HEK293 (cell line): ENCODE measurements at regions not wholly inside any gene's neighbourhood (a gene's known extent, or its start where the extent isn't known, plus 50 kb on each side); places are given as distances from the start of the nearest gene placed in this dataset.

ENCODE experiments used
- EGR2 ChIP-seq: fragments of 450-650 bp; formaldehyde crosslinking; IDR thresholded peaks from 2 replicates; pipeline ENCODE4 v1.5.1; 2016; ENCODE audit warnings: low read depth, missing biosample characterization, missing genetic modification characterization
- KLF10 ChIP-seq: fragments of 450-650 bp; IDR thresholded peaks from 2 replicates; pipeline ENCODE4 v1.5.1; 2018; ENCODE audit warnings: missing biosample characterization, mild to moderate bottlenecking, missing genetic modification characterization
- MZF1 ChIP-seq: fragments of 450-650 bp; formaldehyde crosslinking; IDR thresholded peaks from 2 replicates; pipeline ENCODE4 v1.5.1; 2017; ENCODE audit warnings: missing biosample characterization, missing genetic modification characterization, borderline replicate concordance
- SP7 ChIP-seq: fragments of 450-650 bp; formaldehyde crosslinking; IDR thresholded peaks from 2 replicates; pipeline ENCODE4 v1.5.1; 2016; ENCODE audit warnings: missing biosample characterization, missing genetic modification characterization
- ZFP37 ChIP-seq: fragments of 450-650 bp; formaldehyde crosslinking; IDR thresholded peaks from 2 replicates; pipeline ENCODE4 v1.5.1; 2016; ENCODE audit warnings: missing biosample characterization, missing genetic modification characterization
- ZNF274 ChIP-seq, 2 experiments: fragments of 200-500 bp in 1 of 2; fragments of 450-650 bp in 1 of 2; sonication (Bioruptor generic) in 1 of 2; formaldehyde crosslinking in 1 of 2; IDR thresholded peaks; 2 replicates each; pipeline versions ENCODE4 v1.5.1 to v1.6.1; 2014 to 2016; ENCODE audit warnings: borderline replicate concordance in 1 of 2, inconsistent platforms in 1 of 2, low read length in 1 of 2, missing biosample characterization in 1 of 2, missing genetic modification characterization in 1 of 2
- ZNF423 ChIP-seq: fragments of 450-650 bp; formaldehyde crosslinking; IDR thresholded peaks from 2 replicates; pipeline ENCODE4 v1.5.1; 2016; ENCODE audit warnings: missing biosample characterization, missing genetic modification characterization
- ZNF621 ChIP-seq: fragments of 450-650 bp; formaldehyde crosslinking; IDR thresholded peaks from 2 replicates; pipeline ENCODE4 v1.5.1; 2017; ENCODE audit warnings: missing biosample characterization, missing genetic modification characterization
- TF ChIP-seq, protein P1 (sequence below): fragments of 450-650 bp; formaldehyde crosslinking; IDR thresholded peaks from 2 replicates; pipeline ENCODE4 v1.5.1; 2016; ENCODE audit warnings: missing biosample characterization, missing genetic modification characterization, low read depth
- TF ChIP-seq, protein P2 (sequence below): fragments of 450-650 bp; formaldehyde crosslinking; IDR thresholded peaks from 2 replicates; pipeline ENCODE4 v1.5.1; 2016; ENCODE audit warnings: missing biosample characterization, missing genetic modification characterization
- TF ChIP-seq, protein P3 (sequence below): fragments of 450-650 bp; formaldehyde crosslinking; IDR thresholded peaks from 2 replicates; pipeline ENCODE4 v1.5.1; 2016; ENCODE audit warnings: missing biosample characterization, missing genetic modification characterization

- TF ChIP-seq ZNF423 (tag by site-specific recombination) (no peak), MZF1 (no peak), SP7 (no peak), ZNF621 (no peak), ZNF274 (IDR thresholded peaks at IDR 0.05; ENCODE audit: low read length) (no peak), ZNF274 (tag by site-specific recombination; IDR thresholded peaks at IDR 0.05; ENCODE audit: borderline replicate concordance) (no peak), KLF10 (tag by site-specific recombination) (no peak), EGR2 (tag by site-specific recombination) (no peak), ZFP37 (tag by site-specific recombination) (no peak)
- TF ChIP-seq, protein P1, sequence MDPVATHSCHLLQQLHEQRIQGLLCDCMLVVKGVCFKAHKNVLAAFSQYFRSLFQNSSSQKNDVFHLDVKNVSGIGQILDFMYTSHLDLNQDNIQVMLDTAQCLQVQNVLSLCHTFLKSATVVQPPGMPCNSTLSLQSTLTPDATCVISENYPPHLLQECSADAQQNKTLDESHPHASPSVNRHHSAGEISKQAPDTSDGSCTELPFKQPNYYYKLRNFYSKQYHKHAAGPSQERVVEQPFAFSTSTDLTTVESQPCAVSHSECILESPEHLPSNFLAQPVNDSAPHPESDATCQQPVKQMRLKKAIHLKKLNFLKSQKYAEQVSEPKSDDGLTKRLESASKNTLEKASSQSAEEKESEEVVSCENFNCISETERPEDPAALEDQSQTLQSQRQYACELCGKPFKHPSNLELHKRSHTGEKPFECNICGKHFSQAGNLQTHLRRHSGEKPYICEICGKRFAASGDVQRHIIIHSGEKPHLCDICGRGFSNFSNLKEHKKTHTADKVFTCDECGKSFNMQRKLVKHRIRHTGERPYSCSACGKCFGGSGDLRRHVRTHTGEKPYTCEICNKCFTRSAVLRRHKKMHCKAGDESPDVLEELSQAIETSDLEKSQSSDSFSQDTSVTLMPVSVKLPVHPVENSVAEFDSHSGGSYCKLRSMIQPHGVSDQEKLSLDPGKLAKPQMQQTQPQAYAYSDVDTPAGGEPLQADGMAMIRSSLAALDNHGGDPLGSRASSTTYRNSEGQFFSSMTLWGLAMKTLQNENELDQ (tag by site-specific recombination): no peak
- TF ChIP-seq, protein P2, sequence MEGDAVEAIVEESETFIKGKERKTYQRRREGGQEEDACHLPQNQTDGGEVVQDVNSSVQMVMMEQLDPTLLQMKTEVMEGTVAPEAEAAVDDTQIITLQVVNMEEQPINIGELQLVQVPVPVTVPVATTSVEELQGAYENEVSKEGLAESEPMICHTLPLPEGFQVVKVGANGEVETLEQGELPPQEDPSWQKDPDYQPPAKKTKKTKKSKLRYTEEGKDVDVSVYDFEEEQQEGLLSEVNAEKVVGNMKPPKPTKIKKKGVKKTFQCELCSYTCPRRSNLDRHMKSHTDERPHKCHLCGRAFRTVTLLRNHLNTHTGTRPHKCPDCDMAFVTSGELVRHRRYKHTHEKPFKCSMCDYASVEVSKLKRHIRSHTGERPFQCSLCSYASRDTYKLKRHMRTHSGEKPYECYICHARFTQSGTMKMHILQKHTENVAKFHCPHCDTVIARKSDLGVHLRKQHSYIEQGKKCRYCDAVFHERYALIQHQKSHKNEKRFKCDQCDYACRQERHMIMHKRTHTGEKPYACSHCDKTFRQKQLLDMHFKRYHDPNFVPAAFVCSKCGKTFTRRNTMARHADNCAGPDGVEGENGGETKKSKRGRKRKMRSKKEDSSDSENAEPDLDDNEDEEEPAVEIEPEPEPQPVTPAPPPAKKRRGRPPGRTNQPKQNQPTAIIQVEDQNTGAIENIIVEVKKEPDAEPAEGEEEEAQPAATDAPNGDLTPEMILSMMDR: no peak
- TF ChIP-seq, protein P3, sequence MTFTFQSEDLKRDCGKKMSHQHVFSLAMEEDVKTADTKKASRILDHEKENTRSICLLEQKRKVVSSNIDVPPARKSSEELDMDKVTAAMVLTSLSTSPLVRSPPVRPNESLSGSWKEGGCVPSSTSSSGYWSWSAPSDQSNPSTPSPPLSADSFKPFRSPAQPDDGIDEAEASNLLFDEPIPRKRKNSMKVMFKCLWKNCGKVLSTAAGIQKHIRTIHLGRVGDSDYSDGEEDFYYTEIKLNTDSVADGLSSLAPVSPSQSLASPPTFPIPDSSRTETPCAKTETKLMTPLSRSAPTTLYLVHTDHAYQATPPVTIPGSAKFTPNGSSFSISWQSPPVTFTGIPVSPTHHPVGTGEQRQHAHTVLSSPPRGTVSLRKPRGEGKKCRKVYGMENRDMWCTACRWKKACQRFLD (tag by site-specific recombination): no peak
These were observed 461.6 kb downstream of the ETS1 start for GRCh38 chr11:128125723-128126122.
